ENCODE measurements at regions not wholly inside any gene's neighbourhood (a gene's known extent, or its start where the extent isn't known, plus 50 kb on each side); places are given as distances from the start of the nearest gene placed in this dataset.

DNA sequence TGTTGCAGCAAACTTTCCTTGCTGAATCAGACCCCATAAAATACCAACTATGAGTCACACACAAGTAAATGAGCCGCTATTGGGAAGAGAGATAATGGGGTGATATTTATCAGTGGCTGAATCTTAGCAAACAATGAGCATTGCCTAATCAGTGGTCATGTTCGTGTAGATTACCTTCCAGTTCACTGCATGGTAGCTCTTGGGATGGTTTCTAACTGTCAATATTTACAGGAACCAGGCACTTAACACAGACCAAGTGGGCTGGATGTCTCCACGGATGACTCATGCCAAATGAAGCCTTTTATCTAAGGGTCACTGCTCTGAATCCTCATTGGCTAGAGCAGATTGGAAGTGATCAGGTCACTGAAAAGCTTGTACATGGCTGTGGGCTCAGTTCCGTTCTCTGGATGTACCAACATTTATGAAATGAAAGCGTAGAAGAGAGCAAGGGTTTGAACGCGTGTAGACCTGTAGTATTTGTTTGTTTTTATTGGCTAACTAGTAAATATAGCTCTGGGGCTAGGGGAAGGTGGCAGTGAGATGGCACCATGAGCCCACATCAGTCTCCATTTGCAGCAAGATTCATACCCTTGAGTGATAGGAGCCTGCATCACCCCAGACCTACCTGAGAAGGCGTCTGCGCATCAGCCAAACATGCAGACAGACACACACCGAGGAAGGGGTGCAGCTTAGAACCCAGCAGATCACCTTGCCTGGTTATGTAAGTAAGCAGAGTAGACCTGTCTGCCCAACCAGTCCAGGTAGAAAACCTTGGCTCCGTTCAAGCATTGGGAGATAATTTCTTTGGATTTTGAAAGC, 153.3 kb downstream of the TOMM20 start:
- DNase-seq: no peak
- Histone ChIP-seq H3K56ac (ENCODE audit: insufficient read length, low read depth, low read length) (no peak overlapping the region), H3T11ph (ENCODE audit: low read length) (no peak overlapping the region), H3K27ac (ENCODE audit: insufficient read length, low read depth, low read length) (no peak overlapping the region), H3K9me3 (ENCODE audit: control insufficient read depth, low read depth, low read length) (no peaks in the 10 kb centered on the region), H4K5ac (ENCODE audit: insufficient read length, low read depth, low read length) (no peak overlapping the region), H3K18ac (ENCODE audit: insufficient read length, low read depth, low read length) (no peak overlapping the region), H3K79me2 (ENCODE audit: insufficient read depth, low read length) (no peaks in the 10 kb centered on the region), H4K91ac (ENCODE audit: insufficient read length, low read depth, low read length) (no peak overlapping the region), H3K4ac (ENCODE audit: low read depth, low read length) (no peak overlapping the region), H4K20me1 (ENCODE audit: control insufficient read depth, insufficient read depth, insufficient read length) (no peaks in the 10 kb centered on the region), H3K23ac (ENCODE audit: insufficient read length, low read depth, low read length) (no peak overlapping the region), H2AK5ac (ENCODE audit: insufficient read length, low read length) (no peak overlapping the region), H2BK12ac (ENCODE audit: insufficient read length, low read depth, low read length) (no peak overlapping the region), H2BK120ac (ENCODE audit: low read depth, low read length, poor library complexity, severe bottlenecking) (no peak overlapping the region), H3K79me1 (ENCODE audit: insufficient read depth, low read depth, low read length, poor library complexity, severe bottlenecking) (no peaks in the 10 kb centered on the region), H4K8ac (replicated peaks; ENCODE audit: insufficient read length, low read depth, low read length) (no peak overlapping the region), H3K4me1 (ENCODE audit: insufficient read depth, low read length) (peaks cover 6% of the 10 kb centered on the region; the same call in 1 of the 2 replicates), H2BK15ac (ENCODE audit: low read depth, low read length) (no peak overlapping the region), H3K9ac (ENCODE audit: extremely low read depth, insufficient read length, low read length) (no peak overlapping the region), H2BK5ac (ENCODE audit: insufficient read length, low read length) (no peak overlapping the region), H3K14ac (ENCODE audit: insufficient read depth, low read length) (no peak overlapping the region), H3K27me3 (ENCODE audit: insufficient read depth, low read length) (no peaks in the 10 kb centered on the region), H3K23me2 (ENCODE audit: insufficient read length, low read depth, low read length, poor library complexity, severe bottlenecking) (no peaks in the 10 kb centered on the region), H2AFZ (ENCODE audit: low read length) (no peak overlapping the region), H3K4me2 (ENCODE audit: insufficient read depth, insufficient read length, low read length) (no peak overlapping the region), H2BK20ac (ENCODE audit: low read depth, low read length, poor library complexity, severe bottlenecking) (no peak overlapping the region)
- peaks cover 44 to 49% of the 10 kb centered on the region in 2 experiments for H3K4me1 Mint-ChIP-seq
- TF ChIP-seq, protein P1, sequence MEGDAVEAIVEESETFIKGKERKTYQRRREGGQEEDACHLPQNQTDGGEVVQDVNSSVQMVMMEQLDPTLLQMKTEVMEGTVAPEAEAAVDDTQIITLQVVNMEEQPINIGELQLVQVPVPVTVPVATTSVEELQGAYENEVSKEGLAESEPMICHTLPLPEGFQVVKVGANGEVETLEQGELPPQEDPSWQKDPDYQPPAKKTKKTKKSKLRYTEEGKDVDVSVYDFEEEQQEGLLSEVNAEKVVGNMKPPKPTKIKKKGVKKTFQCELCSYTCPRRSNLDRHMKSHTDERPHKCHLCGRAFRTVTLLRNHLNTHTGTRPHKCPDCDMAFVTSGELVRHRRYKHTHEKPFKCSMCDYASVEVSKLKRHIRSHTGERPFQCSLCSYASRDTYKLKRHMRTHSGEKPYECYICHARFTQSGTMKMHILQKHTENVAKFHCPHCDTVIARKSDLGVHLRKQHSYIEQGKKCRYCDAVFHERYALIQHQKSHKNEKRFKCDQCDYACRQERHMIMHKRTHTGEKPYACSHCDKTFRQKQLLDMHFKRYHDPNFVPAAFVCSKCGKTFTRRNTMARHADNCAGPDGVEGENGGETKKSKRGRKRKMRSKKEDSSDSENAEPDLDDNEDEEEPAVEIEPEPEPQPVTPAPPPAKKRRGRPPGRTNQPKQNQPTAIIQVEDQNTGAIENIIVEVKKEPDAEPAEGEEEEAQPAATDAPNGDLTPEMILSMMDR (conservative IDR thresholded peaks at IDR 0.05): no peak
- H3K27me3 Mint-ChIP-seq (ENCODE audit: low read depth): no peaks in the 10 kb centered on the region
- H3K36me3 Mint-ChIP-seq (ENCODE audit: insufficient read depth in 1 of 3, low read depth in 3 of 3): no peaks in the 10 kb centered on the region
- H3K27ac Mint-ChIP-seq: no peak overlapping the region
- no peaks in the 10 kb centered on the region for H3K9me3 Mint-ChIP-seq
- no peak overlapping the region for H3K4me3 Mint-ChIP-seq
- WGBS (ENCODE audit: extremely low coverage, insufficient read length, low lambda C conversion rate): no CpG with 5 or more reads among the region's 11 CpGs

Data from H9 (cell line).